Kidney epithelial cell (primary cell): ENCODE measurements at regions not wholly inside any gene's neighbourhood (a gene's known extent, or its start where the extent isn't known, plus 50 kb on each side); places are given as distances from the start of the nearest gene placed in this dataset.
"Not testable (repeated sequence)": the region's sequence is repeated elsewhere in the genome, so short reads cannot be mapped to it uniquely, and the experiment has no call there.

Source experiments
- DNase-seq: peaks from one replicate; pipeline ENCODE4 v3.0.0-alpha.2; 2010; ENCODE audit warnings: low read depth
- H3K27me3 ChIP-seq: 2 replicates; pipeline ENCODE4 v1.6.0; 2011; ENCODE audit warnings: low read length; ENCODE audit not compliant: control insufficient read depth, insufficient read depth
- H3K36me3 ChIP-seq: 2 replicates; pipeline ENCODE4 v1.5.1; 2011; ENCODE audit warnings: low read length; ENCODE audit not compliant: control insufficient read depth, insufficient read depth
- H3K4me3 ChIP-seq: 2 replicates; pipeline ENCODE4 v1.5.1; 2011; ENCODE audit warnings: low read depth, mild to moderate bottlenecking, control low read depth, low read length
- CTCF ChIP-seq: IDR thresholded peaks from 2 replicates; pipeline ENCODE4 v1.5.1; 2011; ENCODE audit warnings: mild to moderate bottlenecking, moderate library complexity, low read length, control low read depth, inconsistent platforms; ENCODE audit not compliant: insufficient read depth, poor library complexity, severe bottlenecking

GRCh38 chr14:53218161-53218560 lies 65.0 kb upstream of the DDHD1 start:
- no peaks in the 10 kb centered on the region for H3K27me3 ChIP-seq
- H3K36me3 ChIP-seq = no peaks in the 10 kb centered on the region
- DNase-seq = no peak
- H3K4me3 ChIP-seq = peak overlapping the region; percentile 63
- no peak for TF ChIP-seq CTCF

- no peaks in the 10 kb centered on the region for H3K27me3 ChIP-seq
- peak overlapping the region; percentile 63 for H3K4me3 ChIP-seq
- DNase-seq = peak; percentile 12
- H3K36me3 ChIP-seq = no peaks in the 10 kb centered on the region
- peak; percentile 24 for TF ChIP-seq CTCF
Measured at GRCh38 chr14:53217316-53217994, 64.3 kb upstream of the DDHD1 start.

- H3K4me3 ChIP-seq, H3K27me3 ChIP-seq: not testable (repeated sequence)
Measured at GRCh38 chr14:53216955-53217315, 63.8 kb upstream of the DDHD1 start.

GRCh38 chr14:53216478-53216877 lies 63.4 kb upstream of the DDHD1 start:
- not testable (repeated sequence) for DNase-seq, H3K4me3 ChIP-seq, H3K36me3 ChIP-seq, H3K27me3 ChIP-seq

More at GRCh38 chr14:53216955-53217315, 63.8 kb upstream of the DDHD1 start:
- not testable (repeated sequence) for H3K36me3 ChIP-seq, DNase-seq

GRCh38 chr14:53215101-53215500 lies 62.0 kb upstream of the DDHD1 start:
- H3K36me3 ChIP-seq = no peaks in the 10 kb centered on the region
- no peaks in the 10 kb centered on the region for H3K27me3 ChIP-seq
- no peak for TF ChIP-seq CTCF
- H3K4me3 ChIP-seq = no peak overlapping the region
- no peak for DNase-seq

- Histone ChIP-seq H3K36me3 (no peaks in the 10 kb centered on the region), H3K27me3 (no peaks in the 10 kb centered on the region), H3K4me3 (no peak overlapping the region)
- no peak for TF ChIP-seq CTCF
- DNase-seq = no peak
Measured at GRCh38 chr14:53214384-53214783, 61.3 kb upstream of the DDHD1 start.

- no peak for TF ChIP-seq CTCF
- Histone ChIP-seq H3K36me3 (no peaks in the 10 kb centered on the region), H3K27me3 (no peaks in the 10 kb centered on the region), H3K4me3 (no peak overlapping the region)
- no peak for DNase-seq
Measured at GRCh38 chr14:53213761-53214160, 60.6 kb upstream of the DDHD1 start.
